ENCODE measurements at regions not wholly inside any gene's neighbourhood (a gene's known extent, or its start where the extent isn't known, plus 50 kb on each side); places are given as distances from the start of the nearest gene placed in this dataset.

GRCh38 chr12:46693518-46693917, 132.3 kb downstream of the SLC38A4 start:
- no peak for TF ChIP-seq EZH2 (IDR thresholded peaks at IDR 0.05; ENCODE audit: low read length, missing control alignments)
- TF ChIP-seq, protein P1, sequence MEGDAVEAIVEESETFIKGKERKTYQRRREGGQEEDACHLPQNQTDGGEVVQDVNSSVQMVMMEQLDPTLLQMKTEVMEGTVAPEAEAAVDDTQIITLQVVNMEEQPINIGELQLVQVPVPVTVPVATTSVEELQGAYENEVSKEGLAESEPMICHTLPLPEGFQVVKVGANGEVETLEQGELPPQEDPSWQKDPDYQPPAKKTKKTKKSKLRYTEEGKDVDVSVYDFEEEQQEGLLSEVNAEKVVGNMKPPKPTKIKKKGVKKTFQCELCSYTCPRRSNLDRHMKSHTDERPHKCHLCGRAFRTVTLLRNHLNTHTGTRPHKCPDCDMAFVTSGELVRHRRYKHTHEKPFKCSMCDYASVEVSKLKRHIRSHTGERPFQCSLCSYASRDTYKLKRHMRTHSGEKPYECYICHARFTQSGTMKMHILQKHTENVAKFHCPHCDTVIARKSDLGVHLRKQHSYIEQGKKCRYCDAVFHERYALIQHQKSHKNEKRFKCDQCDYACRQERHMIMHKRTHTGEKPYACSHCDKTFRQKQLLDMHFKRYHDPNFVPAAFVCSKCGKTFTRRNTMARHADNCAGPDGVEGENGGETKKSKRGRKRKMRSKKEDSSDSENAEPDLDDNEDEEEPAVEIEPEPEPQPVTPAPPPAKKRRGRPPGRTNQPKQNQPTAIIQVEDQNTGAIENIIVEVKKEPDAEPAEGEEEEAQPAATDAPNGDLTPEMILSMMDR (conservative IDR thresholded peaks at IDR 0.05 in 1 of 2, IDR thresholded peaks at IDR 0.05 in 1 of 2; ENCODE audit: low read depth in 1 of 2, low read length in 2 of 2): no peak
- Histone ChIP-seq H4K20me1 (ENCODE audit: control insufficient read depth, extremely low read depth, insufficient read depth, low read length) (no peaks in the 10 kb centered on the region), H3K36me3 (ENCODE audit: control insufficient read depth, insufficient read depth, low read length) (no peaks in the 10 kb centered on the region), H2AFZ (ENCODE audit: low read length) (no peak overlapping the region), H3K4me1 (ENCODE audit: control insufficient read depth, extremely low read depth, insufficient read depth, low read length) (no peaks in the 10 kb centered on the region), H3K4me3 (replicated peaks in 1 of 4; ENCODE audit: control extremely low read depth in 1 of 4, insufficient read depth in 1 of 4, low read depth in 3 of 4, low read length in 4 of 4) (no peak overlapping the region), H3K4me2 (ENCODE audit: extremely low read depth, insufficient read depth, low read length) (no peak overlapping the region), H3K27me3 (ENCODE audit: control insufficient read depth, insufficient read depth, low read length) (no peaks in the 10 kb centered on the region), H3K9me3 (ENCODE audit: control insufficient read depth, insufficient read depth, low read depth, low read length) (no peaks in the 10 kb centered on the region), H3K79me2 (ENCODE audit: control insufficient read depth, insufficient read depth, low read length) (no peaks in the 10 kb centered on the region), H3K27ac (ENCODE audit: insufficient read depth, low read length) (no peak overlapping the region), H3K9ac (ENCODE audit: insufficient read depth, low read length) (no peak overlapping the region)
- no peak for DNase-seq (ENCODE audit: low read depth in 2 of 2)

- no peaks in the 10 kb centered on the region for H3K36me3 ChIP-seq (ENCODE audit: control insufficient read depth, insufficient read depth, low read length)
- H3K9ac ChIP-seq (ENCODE audit: insufficient read depth, low read length): no peak overlapping the region
- no peak overlapping the region for H3K4me2 ChIP-seq (ENCODE audit: extremely low read depth, insufficient read depth, low read length)
- H3K4me3 ChIP-seq (replicated peaks in 1 of 4; ENCODE audit: control extremely low read depth in 1 of 4, insufficient read depth in 1 of 4, low read depth in 3 of 4, low read length in 4 of 4): no peak overlapping the region
- no peaks in the 10 kb centered on the region for H3K79me2 ChIP-seq (ENCODE audit: control insufficient read depth, insufficient read depth, low read length)
- no peaks in the 10 kb centered on the region for H3K27me3 ChIP-seq (ENCODE audit: control insufficient read depth, insufficient read depth, low read length)
- no peak overlapping the region for H3K27ac ChIP-seq (ENCODE audit: insufficient read depth, low read length)
- DNase-seq (ENCODE audit: low read depth in 2 of 2): no peak
- no peaks in the 10 kb centered on the region for H3K9me3 ChIP-seq (ENCODE audit: control insufficient read depth, insufficient read depth, low read depth, low read length)
- no peaks in the 10 kb centered on the region for H4K20me1 ChIP-seq (ENCODE audit: control insufficient read depth, extremely low read depth, insufficient read depth, low read length)
- no peak for TF ChIP-seq EZH2 (IDR thresholded peaks at IDR 0.05; ENCODE audit: low read length, missing control alignments)
- TF ChIP-seq, protein P1 (conservative IDR thresholded peaks at IDR 0.05 in 1 of 2, IDR thresholded peaks at IDR 0.05 in 1 of 2; ENCODE audit: low read depth in 1 of 2, low read length in 2 of 2): no peak
- no peaks in the 10 kb centered on the region for H3K4me1 ChIP-seq (ENCODE audit: control insufficient read depth, extremely low read depth, insufficient read depth, low read length)
- H2AFZ ChIP-seq (ENCODE audit: low read length): no peak overlapping the region
Measured at GRCh38 chr12:46693034-46693433, 132.8 kb downstream of the SLC38A4 start.

GRCh38 chr12:46692606-46693005, 133.2 kb downstream of the SLC38A4 start:
- no peaks in the 10 kb centered on the region for H3K36me3 ChIP-seq (ENCODE audit: control insufficient read depth, insufficient read depth, low read length)
- no peaks in the 10 kb centered on the region for H3K27me3 ChIP-seq (ENCODE audit: control insufficient read depth, insufficient read depth, low read length)
- H3K4me2 ChIP-seq (ENCODE audit: extremely low read depth, insufficient read depth, low read length): no peak overlapping the region
- TF ChIP-seq EZH2 (IDR thresholded peaks at IDR 0.05; ENCODE audit: low read length, missing control alignments): no peak
- TF ChIP-seq, protein P1 (conservative IDR thresholded peaks at IDR 0.05 in 1 of 2, IDR thresholded peaks at IDR 0.05 in 1 of 2; ENCODE audit: low read depth in 1 of 2, low read length in 2 of 2): no peak
- no peaks in the 10 kb centered on the region for H3K9me3 ChIP-seq (ENCODE audit: control insufficient read depth, insufficient read depth, low read depth, low read length)
- H3K4me1 ChIP-seq (ENCODE audit: control insufficient read depth, extremely low read depth, insufficient read depth, low read length): no peaks in the 10 kb centered on the region
- H4K20me1 ChIP-seq (ENCODE audit: control insufficient read depth, extremely low read depth, insufficient read depth, low read length): no peaks in the 10 kb centered on the region
- DNase-seq (ENCODE audit: low read depth in 2 of 2): no peak
- H3K79me2 ChIP-seq (ENCODE audit: control insufficient read depth, insufficient read depth, low read length): no peaks in the 10 kb centered on the region
- no peak overlapping the region for H2AFZ ChIP-seq (ENCODE audit: low read length)
- no peak overlapping the region for H3K9ac ChIP-seq (ENCODE audit: insufficient read depth, low read length)
- no peak overlapping the region for H3K27ac ChIP-seq (ENCODE audit: insufficient read depth, low read length)
- no peak overlapping the region for H3K4me3 ChIP-seq (replicated peaks in 1 of 4; ENCODE audit: control extremely low read depth in 1 of 4, insufficient read depth in 1 of 4, low read depth in 3 of 4, low read length in 4 of 4)
